ENCODE measurements at regions not wholly inside any gene's neighbourhood (a gene's known extent, or its start where the extent isn't known, plus 50 kb on each side); places are given as distances from the start of the nearest gene placed in this dataset.

GRCh38 chr7:1291845-1292765 lies 59.4 kb downstream of the UNCX start:
- peaks cover 63% of the 10 kb centered on the region for H3K4me1 ChIP-seq (ENCODE audit: control insufficient read depth, insufficient read depth, low read length)
- H3K4me3 ChIP-seq (ENCODE audit: low read depth, low read length): no peak overlapping the region
- H3K27ac ChIP-seq (ENCODE audit: low read depth, low read length): no peak overlapping the region
- no peak for DNase-seq (ENCODE audit: low read depth in 4 of 6, low spot score in 6 of 6)
- H3K9me3 ChIP-seq (ENCODE audit: control insufficient read depth, insufficient read depth, low read length): no peaks in the 10 kb centered on the region
- H3K27me3 ChIP-seq (ENCODE audit: control insufficient read depth, insufficient read depth, low read length): peaks cover 32% of the 10 kb centered on the region
- 81% methylated on average over 19 of the region's 25 CpGs for WGBS (ENCODE audit: insufficient coverage)
- peaks cover 6% of the 10 kb centered on the region for H3K36me3 ChIP-seq (ENCODE audit: control insufficient read depth, insufficient read depth, low read length)

GRCh38 chr7:1292972-1293830 lies 60.5 kb downstream of the UNCX start:
- 73% methylated on average over 15 of the region's 24 CpGs for WGBS (ENCODE audit: insufficient coverage)
- peaks cover 43% of the 10 kb centered on the region for H3K27me3 ChIP-seq (ENCODE audit: control insufficient read depth, insufficient read depth, low read length)

GRCh38 chr7:1293950-1294411 lies 61.3 kb downstream of the UNCX start:
- Histone ChIP-seq H3K4me1 (ENCODE audit: control insufficient read depth, insufficient read depth, low read length) (peaks cover 54% of the 10 kb centered on the region), H3K4me3 (ENCODE audit: low read depth, low read length) (no peak overlapping the region), H3K27ac (ENCODE audit: low read depth, low read length) (no peak overlapping the region), H3K27me3 (ENCODE audit: control insufficient read depth, insufficient read depth, low read length) (peaks cover 40% of the 10 kb centered on the region), H3K9me3 (ENCODE audit: control insufficient read depth, insufficient read depth, low read length) (no peaks in the 10 kb centered on the region), H3K36me3 (ENCODE audit: control insufficient read depth, insufficient read depth, low read length) (peaks cover 4% of the 10 kb centered on the region)
- DNase-seq (ENCODE audit: low read depth in 4 of 6, low spot score in 6 of 6): no peak
- WGBS (ENCODE audit: insufficient coverage): 82% methylated on average over 27 of the region's 28 CpGs

More at GRCh38 chr7:1292972-1293830, 60.5 kb downstream of the UNCX start:
- H3K4me1 ChIP-seq (ENCODE audit: control insufficient read depth, insufficient read depth, low read length): peaks cover 61% of the 10 kb centered on the region
- H3K36me3 ChIP-seq (ENCODE audit: control insufficient read depth, insufficient read depth, low read length): peaks cover 4% of the 10 kb centered on the region
- no peak for DNase-seq (ENCODE audit: low read depth in 4 of 6, low spot score in 6 of 6)
- no peak overlapping the region for H3K27ac ChIP-seq (ENCODE audit: low read depth, low read length)
- no peak overlapping the region for H3K4me3 ChIP-seq (ENCODE audit: low read depth, low read length)
- no peaks in the 10 kb centered on the region for H3K9me3 ChIP-seq (ENCODE audit: control insufficient read depth, insufficient read depth, low read length)

- H3K36me3 ChIP-seq (ENCODE audit: control insufficient read depth, insufficient read depth, low read length): peaks cover 4% of the 10 kb centered on the region
- DNase-seq (ENCODE audit: low read depth in 4 of 6, low spot score in 6 of 6): no peak
- WGBS (ENCODE audit: insufficient coverage): 85% methylated on average over 6 of the region's 13 CpGs
- H3K27me3 ChIP-seq (ENCODE audit: control insufficient read depth, insufficient read depth, low read length): peaks cover 34% of the 10 kb centered on the region
- peaks cover 35% of the 10 kb centered on the region for H3K4me1 ChIP-seq (ENCODE audit: control insufficient read depth, insufficient read depth, low read length)
- no peak overlapping the region for H3K27ac ChIP-seq (ENCODE audit: low read depth, low read length)
- H3K9me3 ChIP-seq (ENCODE audit: control insufficient read depth, insufficient read depth, low read length): no peaks in the 10 kb centered on the region
- H3K4me3 ChIP-seq (ENCODE audit: low read depth, low read length): no peak overlapping the region
Measured at GRCh38 chr7:1295776-1296355, 63.2 kb downstream of the UNCX start.

GRCh38 chr7:1296356-1296981 lies 63.8 kb downstream of the UNCX start:
- 47% methylated on average over 26 of the region's 29 CpGs for WGBS (ENCODE audit: insufficient coverage)
- H3K27me3 ChIP-seq (ENCODE audit: control insufficient read depth, insufficient read depth, low read length): peaks cover 28% of the 10 kb centered on the region
- peaks cover 29% of the 10 kb centered on the region for H3K4me1 ChIP-seq (ENCODE audit: control insufficient read depth, insufficient read depth, low read length)
- no peak overlapping the region for H3K4me3 ChIP-seq (ENCODE audit: low read depth, low read length)
- H3K9me3 ChIP-seq (ENCODE audit: control insufficient read depth, insufficient read depth, low read length): no peaks in the 10 kb centered on the region
- no peak overlapping the region for H3K27ac ChIP-seq (ENCODE audit: low read depth, low read length)
- peaks cover 6% of the 10 kb centered on the region for H3K36me3 ChIP-seq (ENCODE audit: control insufficient read depth, insufficient read depth, low read length)
- DNase-seq (ENCODE audit: low read depth in 4 of 6, low spot score in 6 of 6): no peak

- H3K4me3 ChIP-seq (ENCODE audit: low read depth, low read length): no peak overlapping the region
- no peak overlapping the region for H3K27ac ChIP-seq (ENCODE audit: low read depth, low read length)
- H3K36me3 ChIP-seq (ENCODE audit: control insufficient read depth, insufficient read depth, low read length): peaks cover 7% of the 10 kb centered on the region
- 35% methylated on average over 34 of the region's 44 CpGs for WGBS (ENCODE audit: insufficient coverage)
- DNase-seq (ENCODE audit: low read depth in 4 of 6, low spot score in 6 of 6): peak in 2 of 6 donors; percentile 28 to 88
- H3K27me3 ChIP-seq (ENCODE audit: control insufficient read depth, insufficient read depth, low read length): peaks cover 25% of the 10 kb centered on the region
- no peaks in the 10 kb centered on the region for H3K9me3 ChIP-seq (ENCODE audit: control insufficient read depth, insufficient read depth, low read length)
- H3K4me1 ChIP-seq (ENCODE audit: control insufficient read depth, insufficient read depth, low read length): peaks cover 28% of the 10 kb centered on the region
Measured at GRCh38 chr7:1297017-1297960, 64.6 kb downstream of the UNCX start.

- Histone ChIP-seq H3K4me3 (ENCODE audit: low read depth, low read length) (no peak overlapping the region), H3K9me3 (ENCODE audit: control insufficient read depth, insufficient read depth, low read length) (no peaks in the 10 kb centered on the region), H3K27me3 (ENCODE audit: control insufficient read depth, insufficient read depth, low read length) (peaks cover 24% of the 10 kb centered on the region), H3K27ac (ENCODE audit: low read depth, low read length) (no peak overlapping the region), H3K4me1 (ENCODE audit: control insufficient read depth, insufficient read depth, low read length) (peaks cover 21% of the 10 kb centered on the region), H3K36me3 (ENCODE audit: control insufficient read depth, insufficient read depth, low read length) (peaks cover 7% of the 10 kb centered on the region)
- DNase-seq (ENCODE audit: low read depth in 4 of 6, low spot score in 6 of 6): no peak
- 78% methylated on average over 20 of the region's 28 CpGs for WGBS (ENCODE audit: insufficient coverage)
Measured at GRCh38 chr7:1298051-1298930, 65.6 kb downstream of the UNCX start.

All from spinal cord (tissue), 9 donors.